GM23248 (cell line): ENCODE measurements at regions not wholly inside any gene's neighbourhood (a gene's known extent, or its start where the extent isn't known, plus 50 kb on each side); places are given as distances from the start of the nearest gene placed in this dataset.

ENCODE experiments used
- EZH2 ChIP-seq: fragments of 200-600 bp; sonication (generic); IDR thresholded peaks from 2 replicates; pipeline ENCODE4 v1.6.1; 2018; ENCODE audit warnings: antibody characterized with exemption, mild to moderate bottlenecking; ENCODE audit not compliant: insufficient read depth, poor library complexity, severe bottlenecking
- EZH2phosphoT487 ChIP-seq: fragments of 200-600 bp; sonication (generic); IDR thresholded peaks from 2 replicates; pipeline ENCODE4 v1.6.1; 2018; ENCODE audit warnings: antibody characterized with exemption, moderate library complexity, mild to moderate bottlenecking, low read depth; ENCODE audit not compliant: insufficient read depth

GRCh38 chr10:117462424-117462792 is 80.1 kb upstream of the EMX2 start:
- TF ChIP-seq EZH2 (no peak), EZH2phosphoT487 (no peak)
